Neural progenitor cell (in vitro differentiated cells): ENCODE measurements at regions not wholly inside any gene's neighbourhood (a gene's known extent, or its start where the extent isn't known, plus 50 kb on each side); places are given as distances from the start of the nearest gene placed in this dataset. TPM values are rescaled to one million over a fixed set of nuclear protein-coding genes. Genes with fewer than 3 reads are reported as not detected.

ENCODE experiments used
- DNase-seq: peaks from one replicate; pipeline ENCODE4 v3.0.0-alpha.2; 2016; ENCODE audit warnings: low spot score
- H2AFZ ChIP-seq: fragments of 200-600 bp; sonication (generic); replicated peaks from 2 replicates; pipeline ENCODE4 v1.6.1; 2016; ENCODE audit warnings: antibody characterized with exemption
- H3F3A ChIP-seq: fragments of 200-600 bp; sonication (generic); 2 replicates; pipeline ENCODE4 v1.6.1; 2016; ENCODE audit warnings: antibody characterized with exemption, low read depth
- H3K27ac ChIP-seq: fragments of 200-600 bp; sonication (generic); 2 replicates; pipeline ENCODE4 v1.5.1; 2016; ENCODE audit warnings: mild to moderate bottlenecking
- H3K27me3 ChIP-seq: fragments of 200-600 bp; sonication (generic); 2 replicates; pipeline ENCODE4 v1.6.1; 2016; ENCODE audit warnings: mild to moderate bottlenecking, moderate library complexity
- H3K36me3 ChIP-seq: fragments of 200-600 bp; sonication (generic); 2 replicates; pipeline ENCODE4 v1.5.1; 2016
- H3K4me1 ChIP-seq: fragments of 200-600 bp; sonication (generic); 2 replicates; pipeline ENCODE4 v1.6.1; 2016; ENCODE audit warnings: mixed run types
- H3K4me2 ChIP-seq: fragments of 200-600 bp; sonication (generic); 2 replicates; pipeline ENCODE4 v1.6.1; 2016
- H3K4me3 ChIP-seq: fragments of 200-600 bp; sonication (generic); 2 replicates; pipeline ENCODE4 v1.5.1; 2016
- H3K79me2 ChIP-seq: fragments of 200-600 bp; sonication (generic); 2 replicates; pipeline ENCODE4 v1.6.1; 2016; ENCODE audit warnings: low read depth
- H3K9ac ChIP-seq: fragments of 200-600 bp; sonication (generic); 2 replicates; pipeline ENCODE4 v1.6.1; 2016
- H3K9me3 ChIP-seq: fragments of 200-600 bp; sonication (generic); 2 replicates; pipeline ENCODE4 v1.5.1; 2016; ENCODE audit warnings: low read depth
- H4K20me1 ChIP-seq: fragments of 200-600 bp; sonication (generic); 2 replicates; pipeline ENCODE4 v1.6.1; 2016; ENCODE audit warnings: low read depth
- H3K27ac Mint-ChIP-seq: 3 replicates; pipeline ENCODE4 v1.8.0; 2021; ENCODE audit warnings: mixed read lengths
- H3K27me3 Mint-ChIP-seq: 2 replicates; pipeline ENCODE4 v1.8.0; 2022; ENCODE audit warnings: low read depth, mild to moderate bottlenecking, inconsistent platforms, moderate library complexity, mixed read lengths; ENCODE audit not compliant: insufficient read depth
- H3K36me3 Mint-ChIP-seq: 3 replicates; pipeline ENCODE4 v1.8.0; 2021; ENCODE audit warnings: mixed read lengths
- H3K4me1 Mint-ChIP-seq: 3 replicates; pipeline ENCODE4 v1.8.0; 2021; ENCODE audit warnings: mixed read lengths
- H3K4me3 Mint-ChIP-seq: 3 replicates; pipeline ENCODE4 v1.8.0; 2021; ENCODE audit warnings: mild to moderate bottlenecking, moderate library complexity, mixed read lengths
- H3K9me3 Mint-ChIP-seq: 3 replicates; pipeline ENCODE4 v1.8.0; 2020; ENCODE audit warnings: mixed read lengths
- EZH2 ChIP-seq: fragments of 200-600 bp; sonication (generic); IDR thresholded peaks from 2 replicates; pipeline ENCODE4 v1.6.1; 2017; ENCODE audit warnings: antibody characterized with exemption, mild to moderate bottlenecking, moderate library complexity
- EZH2phosphoT487 ChIP-seq: fragments of 200-600 bp; sonication (generic); IDR thresholded peaks from 2 replicates; pipeline ENCODE4 v1.6.1; 2017; ENCODE audit warnings: antibody characterized with exemption
- small RNA-seq: library from RNA; depleted of rRNA; stranded (forward); fragments of <200 nt; gene quantifications from one replicate; pipeline ENCODE3, GENCODE V24; 2015
- TF ChIP-seq, protein P1 (sequence below): fragments of 200-600 bp; sonication (generic); IDR thresholded peaks from 2 replicates; pipeline ENCODE4 v1.5.1; 2017; ENCODE audit warnings: antibody characterized with exemption, mild to moderate bottlenecking

DNA sequence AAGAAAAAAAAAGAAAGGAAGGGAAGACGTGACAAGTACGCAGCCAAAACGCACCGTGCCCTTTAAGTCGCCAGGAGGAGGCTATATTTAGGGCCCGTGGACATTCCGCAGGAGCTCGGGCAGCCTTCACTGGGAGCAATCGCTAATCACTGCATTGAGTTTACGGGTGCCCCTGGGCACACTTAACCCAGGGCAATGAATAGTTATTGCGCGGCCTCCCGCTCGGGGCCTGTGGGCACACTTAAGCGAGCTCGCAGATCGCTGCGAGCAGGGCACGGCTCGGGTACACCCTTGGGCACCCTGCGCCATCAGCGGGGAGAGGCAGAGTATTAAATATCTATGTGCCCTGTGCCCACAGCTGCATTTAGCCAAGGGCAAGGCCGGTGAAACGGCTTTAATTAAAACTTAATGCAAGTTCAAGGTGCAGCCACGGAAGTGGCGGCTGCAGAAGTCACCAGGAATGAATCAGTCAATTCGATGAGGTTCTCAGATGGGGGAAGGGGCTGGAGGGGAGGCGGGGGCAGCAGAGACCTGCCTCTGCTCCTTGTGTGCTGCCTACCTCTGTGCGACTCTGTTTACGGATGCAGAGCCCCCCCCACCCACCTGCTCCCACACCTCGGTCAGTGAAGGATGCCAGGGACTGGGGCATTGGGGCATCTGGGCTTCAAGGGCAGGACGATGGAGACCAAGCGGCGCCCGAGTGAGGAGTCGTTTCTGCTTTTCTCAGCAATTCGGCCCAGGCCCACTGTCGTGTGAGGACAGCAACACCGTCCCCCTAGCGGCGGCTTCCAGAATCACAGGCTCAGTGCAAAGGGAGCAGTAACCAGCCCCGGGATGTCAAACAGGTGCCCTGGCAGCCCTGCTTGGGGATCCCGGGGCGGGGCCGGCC, 51.8 kb upstream of the TARDBP start:
- Mint-ChIP-seq H3K27ac (no peak overlapping the region), H3K4me3 (peak overlapping the region; percentile 55), H3K27me3 (peaks cover 18% of the 10 kb centered on the region), H3K9me3 (no peaks in the 10 kb centered on the region), H3K36me3 (no peaks in the 10 kb centered on the region), H3K4me1 (peaks cover 16% of the 10 kb centered on the region)
- Histone ChIP-seq H3K9me3 (no peaks in the 10 kb centered on the region), H3K4me1 (peaks cover 6% of the 10 kb centered on the region), H3K4me3 (no peak overlapping the region), H3K27me3 (peaks cover 4% of the 10 kb centered on the region), H2AFZ (peak overlapping the region; percentile 83), H3K9ac (no peak overlapping the region), H3F3A (peaks cover 8% of the 10 kb centered on the region), H3K79me2 (no peaks in the 10 kb centered on the region), H4K20me1 (no peaks in the 10 kb centered on the region), H3K27ac (no peak overlapping the region), H3K36me3 (no peaks in the 10 kb centered on the region), H3K4me2 (peak overlapping the region; percentile 69)
- TF ChIP-seq EZH2 = no peak
- TF ChIP-seq, protein P1, sequence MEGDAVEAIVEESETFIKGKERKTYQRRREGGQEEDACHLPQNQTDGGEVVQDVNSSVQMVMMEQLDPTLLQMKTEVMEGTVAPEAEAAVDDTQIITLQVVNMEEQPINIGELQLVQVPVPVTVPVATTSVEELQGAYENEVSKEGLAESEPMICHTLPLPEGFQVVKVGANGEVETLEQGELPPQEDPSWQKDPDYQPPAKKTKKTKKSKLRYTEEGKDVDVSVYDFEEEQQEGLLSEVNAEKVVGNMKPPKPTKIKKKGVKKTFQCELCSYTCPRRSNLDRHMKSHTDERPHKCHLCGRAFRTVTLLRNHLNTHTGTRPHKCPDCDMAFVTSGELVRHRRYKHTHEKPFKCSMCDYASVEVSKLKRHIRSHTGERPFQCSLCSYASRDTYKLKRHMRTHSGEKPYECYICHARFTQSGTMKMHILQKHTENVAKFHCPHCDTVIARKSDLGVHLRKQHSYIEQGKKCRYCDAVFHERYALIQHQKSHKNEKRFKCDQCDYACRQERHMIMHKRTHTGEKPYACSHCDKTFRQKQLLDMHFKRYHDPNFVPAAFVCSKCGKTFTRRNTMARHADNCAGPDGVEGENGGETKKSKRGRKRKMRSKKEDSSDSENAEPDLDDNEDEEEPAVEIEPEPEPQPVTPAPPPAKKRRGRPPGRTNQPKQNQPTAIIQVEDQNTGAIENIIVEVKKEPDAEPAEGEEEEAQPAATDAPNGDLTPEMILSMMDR = peak; percentile 86
- TF ChIP-seq EZH2phosphoT487 = no peak
- DNase-seq = peak; percentile 90

DNA sequence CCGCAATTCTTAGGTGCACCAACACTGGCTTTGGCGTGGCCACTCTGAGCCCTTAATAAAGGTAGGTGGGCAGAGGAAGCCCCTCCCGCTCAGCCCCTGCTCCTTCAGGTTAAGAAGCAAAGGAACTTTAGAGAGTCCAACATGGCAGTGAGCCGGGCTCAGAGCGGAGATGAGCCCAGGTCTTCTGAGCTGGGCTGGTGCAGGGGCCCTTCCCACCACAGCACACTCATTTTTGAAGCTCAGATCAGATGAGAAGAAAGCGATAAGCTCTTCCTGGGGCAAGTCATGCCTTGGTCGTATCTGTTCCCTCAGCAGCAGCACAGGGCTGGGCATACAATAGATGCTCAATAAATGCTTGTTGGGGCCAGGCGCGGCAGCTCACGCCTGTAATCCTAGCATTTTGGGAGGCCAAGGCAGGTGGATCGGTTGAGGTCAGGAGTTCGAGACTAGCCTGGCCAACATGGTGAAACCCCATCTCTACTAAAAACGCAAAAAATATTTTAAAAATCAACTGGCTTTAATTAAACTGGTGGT, 51.1 kb upstream of the TARDBP start:
- Mint-ChIP-seq H3K4me3 (no peak overlapping the region), H3K36me3 (no peaks in the 10 kb centered on the region), H3K27ac (no peak overlapping the region), H3K4me1 (peaks cover 19% of the 10 kb centered on the region), H3K27me3 (peaks cover 16% of the 10 kb centered on the region), H3K9me3 (no peaks in the 10 kb centered on the region)
- Histone ChIP-seq H3K27me3 (peaks cover 4% of the 10 kb centered on the region), H3K9me3 (no peaks in the 10 kb centered on the region), H3K79me2 (no peaks in the 10 kb centered on the region), H3K4me1 (peaks cover 6% of the 10 kb centered on the region), H3K36me3 (no peaks in the 10 kb centered on the region), H4K20me1 (no peaks in the 10 kb centered on the region), H3K4me3 (no peak overlapping the region), H3K27ac (no peak overlapping the region), H3K4me2 (peak overlapping the region; percentile 69), H3F3A (peaks cover 10% of the 10 kb centered on the region), H2AFZ (peak overlapping the region; percentile 63), H3K9ac (no peak overlapping the region)
- no peak for DNase-seq
- TF ChIP-seq, protein P1 = no peak
- TF ChIP-seq EZH2phosphoT487 (no peak), EZH2 (no peak)

DNA sequence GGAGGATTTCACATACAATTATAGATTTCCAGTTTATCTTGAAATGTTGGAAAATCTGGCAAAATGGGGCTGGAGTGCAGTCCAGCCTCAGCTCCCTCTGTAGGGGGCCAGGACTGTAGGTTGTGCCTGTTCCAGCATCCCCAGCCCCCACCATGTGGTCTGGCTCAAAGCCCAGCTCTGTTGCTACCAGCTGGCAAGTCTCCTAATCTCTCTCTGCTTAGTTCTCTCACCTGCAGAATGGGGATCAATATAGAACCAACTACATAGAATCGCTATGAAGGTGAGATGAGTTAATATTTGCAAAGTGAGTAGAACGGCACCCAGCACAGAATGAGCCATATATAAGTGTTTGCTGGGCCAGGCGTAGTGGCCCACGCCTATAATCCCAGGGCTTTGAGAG, 50.0 kb upstream of the TARDBP start:
- peaks cover 4% of the 10 kb centered on the region for H3K27me3 ChIP-seq
- peak overlapping the region; percentile 46 for H3K4me3 Mint-ChIP-seq
- DNase-seq = no peak
- H3K27ac ChIP-seq = no peak overlapping the region
- TF ChIP-seq, protein P1 = no peak
- no peak for TF ChIP-seq EZH2
- no peak for TF ChIP-seq EZH2phosphoT487
- H2AFZ ChIP-seq = no peak overlapping the region
- H3K9ac ChIP-seq = no peak overlapping the region
- H3K27me3 Mint-ChIP-seq = peaks cover 18% of the 10 kb centered on the region
- no peak overlapping the region for H3K27ac Mint-ChIP-seq
- no peaks in the 10 kb centered on the region for H4K20me1 ChIP-seq
- no peaks in the 10 kb centered on the region for H3K9me3 ChIP-seq
- H3K4me3 ChIP-seq = no peak overlapping the region
- H3K4me1 ChIP-seq = peaks cover 6% of the 10 kb centered on the region
- peaks cover 13% of the 10 kb centered on the region for H3F3A ChIP-seq
- H3K4me1 Mint-ChIP-seq = peaks cover 17% of the 10 kb centered on the region
- no peak overlapping the region for H3K4me2 ChIP-seq
- H3K9me3 Mint-ChIP-seq = no peaks in the 10 kb centered on the region
- H3K36me3 ChIP-seq = no peaks in the 10 kb centered on the region
- no peaks in the 10 kb centered on the region for H3K36me3 Mint-ChIP-seq
- no peaks in the 10 kb centered on the region for H3K79me2 ChIP-seq

Small RNAs in the stretch of these regions (small RNA-seq; reads per million reads assigned to genes)
- gene HSPE1P24 = not detected
